ENCODE measurements at regions not wholly inside any gene's neighbourhood (a gene's known extent, or its start where the extent isn't known, plus 50 kb on each side); places are given as distances from the start of the nearest gene placed in this dataset.

DNA sequence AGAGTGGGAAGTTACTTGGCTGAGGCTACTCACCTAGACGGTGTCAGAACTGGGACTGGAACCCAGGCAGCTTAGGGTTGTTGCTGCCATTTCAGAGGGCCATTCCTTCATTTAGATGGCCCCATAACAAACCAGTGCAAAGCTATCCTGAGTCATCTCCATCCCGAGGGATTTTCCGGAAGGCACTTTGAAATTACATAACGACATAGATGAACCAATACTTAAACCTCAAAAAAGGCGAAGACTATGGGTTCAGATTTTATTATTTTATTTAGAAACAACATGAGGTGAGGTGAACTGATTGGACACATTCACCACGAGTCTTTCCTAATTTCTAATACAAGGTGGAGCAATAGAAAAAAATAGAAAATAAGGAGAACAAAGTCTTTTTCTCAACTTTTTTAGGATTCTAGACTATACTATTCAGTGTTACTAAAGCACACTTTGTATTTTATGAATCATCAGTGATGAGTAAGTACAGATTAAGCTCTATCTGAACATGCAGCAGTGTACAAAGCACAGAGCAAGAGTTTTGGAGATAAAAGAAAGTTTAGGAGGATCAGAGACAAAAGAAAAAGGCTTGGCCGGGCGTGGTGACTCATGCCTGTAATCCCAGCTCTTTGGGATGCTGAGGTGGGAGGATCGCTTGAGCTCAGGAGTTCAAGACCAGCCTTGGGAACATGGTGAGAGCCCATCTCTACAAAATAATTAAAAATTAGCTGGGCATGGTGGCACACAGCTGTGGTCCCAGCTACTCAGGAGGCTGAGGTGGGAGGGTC lies 79.5 kb upstream of the SVIL start:
- TF ChIP-seq, protein P1, sequence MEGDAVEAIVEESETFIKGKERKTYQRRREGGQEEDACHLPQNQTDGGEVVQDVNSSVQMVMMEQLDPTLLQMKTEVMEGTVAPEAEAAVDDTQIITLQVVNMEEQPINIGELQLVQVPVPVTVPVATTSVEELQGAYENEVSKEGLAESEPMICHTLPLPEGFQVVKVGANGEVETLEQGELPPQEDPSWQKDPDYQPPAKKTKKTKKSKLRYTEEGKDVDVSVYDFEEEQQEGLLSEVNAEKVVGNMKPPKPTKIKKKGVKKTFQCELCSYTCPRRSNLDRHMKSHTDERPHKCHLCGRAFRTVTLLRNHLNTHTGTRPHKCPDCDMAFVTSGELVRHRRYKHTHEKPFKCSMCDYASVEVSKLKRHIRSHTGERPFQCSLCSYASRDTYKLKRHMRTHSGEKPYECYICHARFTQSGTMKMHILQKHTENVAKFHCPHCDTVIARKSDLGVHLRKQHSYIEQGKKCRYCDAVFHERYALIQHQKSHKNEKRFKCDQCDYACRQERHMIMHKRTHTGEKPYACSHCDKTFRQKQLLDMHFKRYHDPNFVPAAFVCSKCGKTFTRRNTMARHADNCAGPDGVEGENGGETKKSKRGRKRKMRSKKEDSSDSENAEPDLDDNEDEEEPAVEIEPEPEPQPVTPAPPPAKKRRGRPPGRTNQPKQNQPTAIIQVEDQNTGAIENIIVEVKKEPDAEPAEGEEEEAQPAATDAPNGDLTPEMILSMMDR (IDR thresholded peaks at IDR 0.05), result no peak
- no peak for TF ChIP-seq ZFX (IDR thresholded peaks at IDR 0.05; ENCODE audit: borderline replicate concordance)
